GM18873 (cell line): ENCODE measurements at regions not wholly inside any gene's neighbourhood (a gene's known extent, or its start where the extent isn't known, plus 50 kb on each side); places are given as distances from the start of the nearest gene placed in this dataset.

ENCODE experiments used
- ATAC-seq: cut with Tn5 transposase; IDR thresholded peaks from one replicate; pipeline ENCODE4 v1.9.1; 2021; ENCODE audit warnings: mild to moderate bottlenecking, moderate library complexity, moderate number of reproducible peaks; ENCODE audit not compliant: unreplicated experiment, low FRiP score

DNA sequence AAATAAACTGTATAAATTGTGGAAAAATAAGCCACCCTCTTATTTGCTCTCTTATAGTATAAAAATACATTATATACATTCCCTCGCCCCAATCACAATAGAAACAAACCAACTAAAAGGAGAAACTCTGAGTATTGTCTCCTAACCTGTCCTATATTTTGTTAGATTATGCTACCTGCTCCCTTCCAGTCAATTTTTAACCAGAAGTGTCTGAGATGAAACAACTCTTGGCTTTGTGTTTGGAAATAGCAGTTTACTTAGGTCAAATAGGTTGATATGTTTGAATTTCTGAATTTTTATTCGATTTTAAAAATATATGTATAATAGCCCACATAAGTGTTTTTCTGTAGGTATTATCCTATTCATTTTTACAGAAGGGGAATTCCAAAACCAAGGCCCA is 475.0 kb upstream of the ZNF462 start:
- no peak for ATAC-seq

DNA sequence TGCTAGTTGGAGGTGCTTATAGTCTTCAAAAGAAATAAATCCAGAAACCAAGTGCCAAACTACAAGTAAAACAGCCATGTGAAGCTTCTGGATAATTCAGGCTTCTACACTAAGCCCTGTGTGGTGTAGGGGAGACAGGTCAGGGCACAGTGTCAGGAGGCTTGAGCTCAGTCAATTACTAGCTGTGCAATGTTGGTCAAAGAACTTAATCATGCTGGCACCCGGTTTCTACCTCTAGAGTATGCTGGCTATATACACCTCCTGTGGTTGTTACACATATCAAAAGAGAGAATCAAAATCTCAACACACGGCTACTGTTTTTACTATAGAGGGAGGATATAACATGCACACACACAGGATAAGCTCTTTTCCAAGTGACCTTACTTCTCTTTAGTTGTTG is 469.7 kb upstream of the ZNF462 start:
- no peak for ATAC-seq

DNA sequence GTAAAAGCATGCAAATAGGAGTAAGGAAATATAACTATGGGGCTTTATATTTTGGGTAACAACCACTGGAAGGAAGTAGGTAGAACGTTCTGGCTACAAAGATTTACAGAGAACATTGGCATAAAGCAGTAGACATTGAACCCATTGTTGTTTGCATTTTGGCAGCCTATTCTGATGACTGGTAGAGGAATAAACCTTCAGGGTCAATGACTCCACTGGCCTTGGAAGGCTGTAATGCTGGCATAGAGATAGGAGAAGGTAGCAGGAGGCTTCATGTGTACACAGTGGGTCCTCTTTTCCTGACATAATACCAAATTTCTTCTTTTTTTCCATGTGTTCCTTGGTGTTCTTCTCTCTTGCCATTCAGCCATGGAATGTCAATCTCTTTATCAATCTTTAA is 462.8 kb upstream of the ZNF462 start:
- ATAC-seq: no peak

- no peak for ATAC-seq
These were observed 462.0 kb upstream of the ZNF462 start for GRCh38 chr9:106400950-106401349.

GRCh38 chr9:106403081-106403480 is 459.9 kb upstream of the ZNF462 start:
- ATAC-seq: no peak

GRCh38 chr9:106404137-106404536 is 458.8 kb upstream of the ZNF462 start:
- ATAC-seq: no peak

- no peak for ATAC-seq
These were observed 457.0 kb upstream of the ZNF462 start for GRCh38 chr9:106405871-106406435.

DNA sequence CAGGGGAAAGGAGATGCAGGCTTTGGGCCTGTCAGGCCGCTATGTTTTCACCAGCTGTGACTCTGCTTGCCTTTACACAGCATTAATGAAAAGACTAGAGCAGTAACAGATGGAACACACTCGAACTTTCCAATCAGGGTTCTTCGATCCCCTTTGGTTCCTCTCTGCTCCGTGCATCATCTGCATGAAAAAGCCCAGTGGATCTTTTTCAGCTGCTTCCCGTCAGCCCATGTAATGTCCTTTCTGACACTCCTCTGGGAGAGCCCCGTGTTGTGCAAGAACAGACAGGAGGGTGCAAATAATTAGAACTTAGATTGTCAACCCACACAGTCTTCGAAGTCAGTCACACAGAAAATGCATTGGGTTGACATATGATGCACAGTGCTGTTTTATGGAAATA is 448.9 kb upstream of the ZNF462 start:
- no peak for ATAC-seq

DNA sequence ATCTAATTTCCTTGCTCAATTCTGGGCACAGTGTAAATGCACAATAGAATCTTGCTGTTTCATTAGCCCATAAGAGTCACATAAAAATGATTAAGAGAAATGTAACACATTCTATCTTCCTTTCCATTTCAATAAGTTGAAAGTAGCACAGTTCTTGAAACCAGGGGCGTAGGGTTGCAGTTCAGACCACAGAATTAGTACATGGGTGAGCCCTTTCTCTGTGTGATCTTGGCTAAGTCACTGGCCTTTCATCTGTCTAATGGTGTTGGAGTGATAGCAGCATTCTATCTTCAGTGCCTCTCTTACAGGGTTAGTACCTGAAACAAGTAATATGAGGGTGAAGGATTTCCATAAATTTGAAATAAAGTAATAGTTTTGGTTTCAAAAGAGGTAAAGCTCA is 445.3 kb upstream of the ZNF462 start:
- ATAC-seq: no peak

DNA sequence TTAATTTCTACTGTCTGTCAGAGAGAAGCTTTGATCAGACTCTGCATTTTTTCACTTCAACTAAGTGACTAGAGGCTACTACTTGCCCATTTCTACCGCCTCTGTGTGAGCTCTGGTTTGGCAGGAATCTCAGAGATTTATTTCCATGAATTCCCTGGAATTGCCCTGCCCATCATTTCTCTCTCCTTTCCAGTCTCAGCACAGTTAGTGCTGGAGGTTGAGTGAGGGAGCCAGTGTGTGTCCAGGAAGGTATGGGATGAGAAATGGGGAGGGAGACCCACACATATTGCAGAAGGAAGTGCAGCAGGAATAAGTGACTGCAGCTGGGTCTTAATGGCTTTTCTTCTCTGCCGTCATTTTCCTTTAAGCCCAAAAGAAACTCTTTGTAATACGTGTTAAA is 443.1 kb upstream of the ZNF462 start:
- ATAC-seq: no peak

- ATAC-seq: peak; percentile 78
These were observed 442.4 kb upstream of the ZNF462 start for GRCh38 chr9:106420511-106420944.

DNA sequence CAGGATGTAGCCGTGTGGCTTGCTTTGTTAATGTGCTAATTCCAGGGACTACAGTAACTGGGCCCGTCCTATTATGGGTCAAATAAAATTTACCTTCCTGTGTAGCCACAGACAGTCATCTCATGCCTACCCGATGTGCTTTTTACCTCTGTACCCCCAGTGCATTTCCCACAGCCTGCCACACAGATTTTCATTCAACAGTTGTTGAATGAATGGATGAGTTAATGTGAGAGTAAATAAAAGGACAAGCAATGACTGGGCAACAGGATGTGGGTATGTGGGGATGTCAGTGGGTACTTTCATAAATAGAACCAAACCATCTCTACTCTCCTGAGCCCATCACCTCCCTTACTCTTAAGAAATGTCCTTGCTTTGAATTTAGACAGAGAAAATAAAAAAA is 441.2 kb upstream of the ZNF462 start:
- ATAC-seq: peak; percentile 57

DNA sequence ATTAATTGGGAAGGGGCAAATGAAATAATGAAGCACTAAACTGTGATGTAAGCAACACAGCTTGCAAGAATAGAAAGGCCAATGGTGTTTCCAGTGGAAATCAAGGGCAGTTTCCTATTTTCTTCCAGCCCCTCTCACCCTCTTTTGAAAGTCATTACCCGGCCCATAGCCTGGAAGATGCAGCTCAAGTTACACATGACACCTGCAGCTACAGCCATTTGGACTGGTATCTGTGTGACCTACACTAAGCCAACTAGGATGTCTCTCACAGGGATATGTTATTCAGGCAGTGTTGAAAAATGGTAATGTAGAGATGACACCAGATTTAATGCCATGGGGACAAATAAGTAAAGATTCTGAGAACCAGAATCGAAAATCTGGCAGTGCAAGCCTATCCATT is 439.4 kb upstream of the ZNF462 start:
- ATAC-seq: no peak

DNA sequence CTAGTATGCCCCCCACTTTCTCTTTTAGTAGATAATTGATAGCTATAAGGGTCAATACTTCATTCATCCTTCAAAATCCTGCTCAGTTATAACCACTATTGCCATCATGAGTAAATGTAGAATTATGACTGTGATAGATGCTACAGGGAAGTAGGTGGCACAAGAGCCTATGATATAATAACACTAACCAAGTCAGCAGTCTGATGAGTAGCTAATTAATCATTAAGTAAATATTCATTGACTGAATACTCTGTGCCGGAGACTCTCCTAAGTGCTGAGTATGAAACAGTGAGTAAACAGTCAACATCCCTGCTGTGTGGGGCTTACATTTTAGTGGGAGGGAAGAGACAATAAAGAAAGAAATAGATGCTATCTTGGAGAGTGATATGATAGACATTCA is 430.3 kb upstream of the ZNF462 start:
- ATAC-seq: no peak

DNA sequence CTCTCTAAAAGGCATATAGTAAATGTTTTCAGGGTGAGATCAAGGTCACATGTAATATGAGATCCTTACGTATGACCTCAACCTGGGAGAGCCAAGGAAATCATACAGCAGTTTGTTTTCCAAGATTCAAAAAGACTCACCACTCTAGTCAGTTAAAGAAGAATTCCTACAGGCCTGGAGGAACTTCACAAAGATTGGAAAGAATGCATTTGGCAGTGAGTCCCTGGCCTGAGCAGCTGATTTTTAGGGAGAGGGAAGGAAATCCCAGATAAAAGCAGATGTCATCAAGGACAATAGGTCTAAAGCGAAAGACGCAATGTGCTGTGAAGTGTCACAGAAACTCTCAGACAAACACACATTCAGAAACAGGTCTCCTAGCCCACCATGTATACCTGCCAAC is 424.0 kb upstream of the ZNF462 start:
- ATAC-seq: no peak

DNA sequence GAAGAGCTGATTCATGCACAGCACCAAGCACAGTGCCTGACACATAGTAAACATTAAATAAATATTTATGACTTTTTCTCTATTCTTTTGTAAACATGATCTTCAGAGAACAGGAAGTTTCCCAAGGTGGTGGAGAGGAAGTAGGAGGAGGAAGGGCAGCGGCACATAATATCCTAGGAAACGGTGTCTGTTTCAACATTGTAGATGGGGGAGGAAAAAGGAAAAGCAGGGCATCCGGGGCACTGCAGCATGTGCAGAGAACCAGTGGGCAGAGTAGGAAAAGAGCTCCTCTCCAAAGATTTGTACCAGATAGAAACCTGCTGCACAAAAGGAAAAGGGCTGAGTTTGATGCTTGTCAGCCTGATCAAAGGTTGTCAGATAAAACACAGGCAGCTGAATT is 421.7 kb upstream of the ZNF462 start:
- ATAC-seq: no peak

- no peak for ATAC-seq
These were observed 419.4 kb upstream of the ZNF462 start for GRCh38 chr9:106443520-106443919.

DNA sequence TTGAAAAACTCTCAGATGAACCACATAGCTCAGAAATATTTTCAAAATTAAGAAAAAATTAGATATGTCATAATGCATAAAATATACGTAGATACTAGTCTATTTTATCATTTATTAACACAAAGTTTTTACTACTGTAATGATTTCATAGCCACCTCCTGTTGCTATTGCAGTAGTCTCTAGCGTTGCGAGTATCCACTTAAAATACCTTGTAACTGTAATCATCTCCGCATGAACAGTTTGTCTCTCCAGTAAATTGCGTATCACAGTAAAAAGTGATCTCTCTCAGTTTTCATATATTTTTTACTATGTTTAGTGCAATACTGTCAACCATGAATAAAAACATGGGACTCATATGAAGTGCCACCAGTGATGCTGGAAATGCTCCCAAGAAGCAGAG is 417.9 kb upstream of the ZNF462 start:
- no peak for ATAC-seq

- no peak for ATAC-seq
These were observed 413.5 kb upstream of the ZNF462 start for GRCh38 chr9:106449336-106449927.

DNA sequence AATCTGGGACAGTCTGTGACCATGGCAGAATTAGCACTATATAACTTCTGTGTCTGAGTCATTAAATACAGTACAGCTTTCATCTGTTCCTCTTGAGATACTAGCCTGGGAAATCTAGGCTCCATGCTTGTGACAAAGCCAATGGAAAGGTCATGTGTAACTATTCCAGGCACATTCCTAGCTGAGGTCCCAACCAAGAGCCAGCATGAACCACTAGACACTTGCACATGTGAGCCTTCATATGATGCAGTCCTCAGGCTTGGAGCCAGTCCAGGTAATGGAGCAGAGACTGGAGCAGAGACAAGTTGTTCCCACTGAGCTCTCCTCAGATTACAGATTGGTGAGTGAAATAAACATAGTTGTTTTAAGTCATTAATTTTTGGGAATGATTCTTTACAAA is 412.4 kb upstream of the ZNF462 start:
- no peak for ATAC-seq

GRCh38 chr9:106451223-106451622 is 411.7 kb upstream of the ZNF462 start:
- no peak for ATAC-seq

DNA sequence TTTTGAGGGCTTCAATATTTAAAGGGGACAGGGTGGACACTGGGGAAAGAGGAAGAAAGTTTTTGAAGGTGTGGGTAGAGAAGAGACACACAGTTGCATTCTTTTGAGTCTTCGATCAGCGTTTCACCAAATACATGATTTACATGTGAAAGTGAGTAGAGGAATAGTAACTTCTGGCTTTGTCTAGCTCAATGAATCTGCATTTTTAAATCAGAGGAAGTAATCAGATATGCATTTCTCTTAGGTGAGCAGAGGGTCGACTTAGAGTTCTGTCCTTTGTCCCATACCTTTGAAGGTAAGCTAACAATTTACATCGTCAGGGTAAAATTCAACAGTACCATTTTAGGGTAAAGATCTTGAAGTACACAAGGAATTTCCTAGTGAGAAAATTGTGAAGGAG is 406.4 kb upstream of the ZNF462 start:
- no peak for ATAC-seq
